ENCODE measurements at regions not wholly inside any gene's neighbourhood (a gene's known extent, or its start where the extent isn't known, plus 50 kb on each side); places are given as distances from the start of the nearest gene placed in this dataset.

DNA sequence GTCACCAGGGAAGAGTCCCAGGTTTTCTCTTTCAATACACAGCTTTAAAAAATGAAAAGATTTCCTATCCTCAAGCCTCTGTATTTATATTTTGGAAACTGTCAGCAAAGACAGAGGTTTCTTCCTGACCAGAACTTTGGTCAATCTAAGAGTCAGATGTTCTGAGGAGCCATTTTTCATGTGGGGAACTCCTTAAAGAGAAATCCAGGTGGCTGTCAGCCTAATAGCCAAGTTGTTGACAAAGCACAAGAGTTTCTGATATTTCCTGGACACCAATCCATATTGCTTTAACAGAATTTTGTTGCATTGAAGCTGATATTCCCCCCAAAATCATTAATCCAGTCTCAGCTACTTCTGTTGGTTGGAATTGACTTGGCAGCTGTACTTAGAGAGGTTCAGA, 318.6 kb upstream of the NFIA start:
- no peaks in the 10 kb centered on the region for H3K27me3 ChIP-seq (ENCODE audit: control insufficient read depth, insufficient read depth, low read length)
- H3K36me3 ChIP-seq (ENCODE audit: control insufficient read depth, insufficient read depth, low read length): no peaks in the 10 kb centered on the region
- CTCF ChIA-PET: interaction anchor here (0.9 kb wide), 2 partner anchors 159 to 793 kb away, joined by 3 read pairs; no protein-coding TSS in a partner anchor
- no peak for DNase-seq (ENCODE audit: low read depth)
- no peak overlapping the region for H3K4me3 ChIP-seq (ENCODE audit: low read depth, low read length)
- POLR2A ChIA-PET: no interaction called here
- TF ChIP-seq CTCF (IDR thresholded peaks at IDR 0.05; ENCODE audit: insufficient read depth, low read depth, low read length): no peak

- ChIA-PET CTCF (no interaction called here), POLR2A (no interaction called here)
- H3K27me3 ChIP-seq (ENCODE audit: control insufficient read depth, insufficient read depth, low read length): no peaks in the 10 kb centered on the region
- no peak for TF ChIP-seq CTCF (IDR thresholded peaks at IDR 0.05; ENCODE audit: insufficient read depth, low read depth, low read length)
- DNase-seq (ENCODE audit: low read depth): no peak
- H3K36me3 ChIP-seq (ENCODE audit: control insufficient read depth, insufficient read depth, low read length): no peaks in the 10 kb centered on the region
- no peak overlapping the region for H3K4me3 ChIP-seq (ENCODE audit: low read depth, low read length)
These were observed 319.4 kb upstream of the NFIA start for GRCh38 chr1:60762911-60763310.

GRCh38 chr1:60762176-60762575, 320.2 kb upstream of the NFIA start:
- Histone ChIP-seq H3K27me3 (ENCODE audit: control insufficient read depth, insufficient read depth, low read length) (no peaks in the 10 kb centered on the region), H3K36me3 (ENCODE audit: control insufficient read depth, insufficient read depth, low read length) (no peaks in the 10 kb centered on the region), H3K4me3 (ENCODE audit: low read depth, low read length) (no peak overlapping the region)
- CTCF ChIA-PET: no interaction called here
- no peak for TF ChIP-seq CTCF (IDR thresholded peaks at IDR 0.05; ENCODE audit: insufficient read depth, low read depth, low read length)
- POLR2A ChIA-PET: no interaction called here
- no peak for DNase-seq (ENCODE audit: low read depth)

DNA sequence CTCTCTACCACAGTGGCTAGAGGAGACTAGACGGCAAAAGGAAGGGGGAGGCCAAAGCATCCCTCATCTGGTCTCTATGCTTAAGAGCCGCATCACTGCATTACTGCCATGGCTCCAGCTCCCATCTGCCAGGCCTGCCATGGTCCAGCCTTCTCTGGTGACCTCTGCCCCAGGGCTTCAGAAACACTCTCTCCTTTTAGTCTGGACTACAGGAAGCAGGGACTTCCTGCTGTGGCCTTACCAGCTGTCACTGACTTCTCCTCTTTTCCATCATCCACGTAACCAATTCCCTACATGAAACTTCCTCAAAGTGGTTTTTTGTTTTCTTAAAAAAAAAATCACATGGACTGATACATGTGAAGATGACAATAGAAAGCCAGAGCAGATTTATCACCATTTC, 323.1 kb upstream of the NFIA start:
- CTCF ChIA-PET: no interaction called here
- Histone ChIP-seq H3K4me3 (ENCODE audit: low read depth, low read length) (no peak overlapping the region), H3K36me3 (ENCODE audit: control insufficient read depth, insufficient read depth, low read length) (no peaks in the 10 kb centered on the region), H3K27me3 (ENCODE audit: control insufficient read depth, insufficient read depth, low read length) (no peaks in the 10 kb centered on the region)
- POLR2A ChIA-PET: no interaction called here
- no peak for TF ChIP-seq CTCF (IDR thresholded peaks at IDR 0.05; ENCODE audit: insufficient read depth, low read depth, low read length)
- DNase-seq (ENCODE audit: low read depth): no peak

GRCh38 chr1:60757485-60757884, 324.9 kb upstream of the NFIA start:
- no peak for TF ChIP-seq CTCF (IDR thresholded peaks at IDR 0.05; ENCODE audit: insufficient read depth, low read depth, low read length)
- ChIA-PET CTCF (no interaction called here), POLR2A (no interaction called here)
- DNase-seq (ENCODE audit: low read depth): no peak
- Histone ChIP-seq H3K4me3 (ENCODE audit: low read depth, low read length) (no peak overlapping the region), H3K27me3 (ENCODE audit: control insufficient read depth, insufficient read depth, low read length) (no peaks in the 10 kb centered on the region), H3K36me3 (ENCODE audit: control insufficient read depth, insufficient read depth, low read length) (no peaks in the 10 kb centered on the region)
